PC-3 (cell line): ENCODE measurements at regions not wholly inside any gene's neighbourhood (a gene's known extent, or its start where the extent isn't known, plus 50 kb on each side); places are given as distances from the start of the nearest gene placed in this dataset.

Experiments
- EZH2 ChIP-seq: fragments of 300-600 bp; sonication (generic); IDR thresholded peaks from one replicate; pipeline ENCODE4 v1.6.1; 2017; ENCODE audit warnings: antibody characterized with exemption, mild to moderate bottlenecking, low read length; ENCODE audit not compliant: unreplicated experiment
- EZH2phosphoT487 ChIP-seq: fragments of 300-600 bp; sonication (generic); IDR thresholded peaks from 2 replicates; pipeline ENCODE4 v1.6.1; 2018; ENCODE audit warnings: mild to moderate bottlenecking, antibody characterized with exemption, low read length, borderline replicate concordance
- TF ChIP-seq, protein P1 (sequence below): fragments of 300-600 bp; sonication (generic); conservative IDR thresholded peaks from 2 replicates; pipeline ENCODE4 v1.5.1; 2017; ENCODE audit warnings: antibody characterized with exemption, low read depth, mild to moderate bottlenecking, low read length

GRCh38 chr5:17810734-17811133, 176.5 kb downstream of the TAF11L14 start:
- TF ChIP-seq, protein P1, sequence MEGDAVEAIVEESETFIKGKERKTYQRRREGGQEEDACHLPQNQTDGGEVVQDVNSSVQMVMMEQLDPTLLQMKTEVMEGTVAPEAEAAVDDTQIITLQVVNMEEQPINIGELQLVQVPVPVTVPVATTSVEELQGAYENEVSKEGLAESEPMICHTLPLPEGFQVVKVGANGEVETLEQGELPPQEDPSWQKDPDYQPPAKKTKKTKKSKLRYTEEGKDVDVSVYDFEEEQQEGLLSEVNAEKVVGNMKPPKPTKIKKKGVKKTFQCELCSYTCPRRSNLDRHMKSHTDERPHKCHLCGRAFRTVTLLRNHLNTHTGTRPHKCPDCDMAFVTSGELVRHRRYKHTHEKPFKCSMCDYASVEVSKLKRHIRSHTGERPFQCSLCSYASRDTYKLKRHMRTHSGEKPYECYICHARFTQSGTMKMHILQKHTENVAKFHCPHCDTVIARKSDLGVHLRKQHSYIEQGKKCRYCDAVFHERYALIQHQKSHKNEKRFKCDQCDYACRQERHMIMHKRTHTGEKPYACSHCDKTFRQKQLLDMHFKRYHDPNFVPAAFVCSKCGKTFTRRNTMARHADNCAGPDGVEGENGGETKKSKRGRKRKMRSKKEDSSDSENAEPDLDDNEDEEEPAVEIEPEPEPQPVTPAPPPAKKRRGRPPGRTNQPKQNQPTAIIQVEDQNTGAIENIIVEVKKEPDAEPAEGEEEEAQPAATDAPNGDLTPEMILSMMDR: no peak
- no peak for TF ChIP-seq EZH2
- no peak for TF ChIP-seq EZH2phosphoT487
